ENCODE measurements at regions not wholly inside any gene's neighbourhood (a gene's known extent, or its start where the extent isn't known, plus 50 kb on each side); places are given as distances from the start of the nearest gene placed in this dataset.

DNA sequence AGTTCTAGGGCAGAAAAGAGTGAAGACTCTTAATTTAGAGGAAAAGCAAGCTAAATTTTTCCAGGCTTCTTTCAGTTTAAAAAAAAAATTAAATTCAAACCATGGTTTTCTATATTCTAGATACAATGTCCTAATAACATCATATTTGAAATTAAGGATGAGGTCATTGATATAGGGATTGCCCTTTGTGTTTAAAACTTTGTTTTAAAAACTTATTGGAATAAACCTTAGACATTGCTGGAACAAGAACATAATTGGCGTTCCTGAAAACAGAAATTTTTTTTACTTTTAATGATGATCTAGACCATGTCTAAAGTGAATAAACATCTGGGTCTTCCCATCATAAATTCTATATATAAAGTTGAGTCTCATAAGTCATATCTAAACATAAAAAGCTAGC lies 859.4 kb upstream of the CHORDC1 start:
- Histone ChIP-seq H3K4me3 (ENCODE audit: low read depth, low read length) (no peak overlapping the region), H3K4me1 (ENCODE audit: control insufficient read depth, insufficient read depth, low read length) (no peaks in the 10 kb centered on the region), H3K27ac (ENCODE audit: extremely low read depth, low read depth, low read length) (no peak overlapping the region), H3K9me3 (ENCODE audit: control insufficient read depth, insufficient read depth, low read depth, low read length) (no peaks in the 10 kb centered on the region), H3K36me3 (ENCODE audit: control insufficient read depth in 2 of 2, insufficient read depth in 1 of 2, low read length in 2 of 2) (no peaks in the 10 kb centered on the region)
- POLR2A ChIA-PET, result no interaction called here
- CTCF ChIA-PET, result no interaction called here
- TF ChIP-seq, protein P1, sequence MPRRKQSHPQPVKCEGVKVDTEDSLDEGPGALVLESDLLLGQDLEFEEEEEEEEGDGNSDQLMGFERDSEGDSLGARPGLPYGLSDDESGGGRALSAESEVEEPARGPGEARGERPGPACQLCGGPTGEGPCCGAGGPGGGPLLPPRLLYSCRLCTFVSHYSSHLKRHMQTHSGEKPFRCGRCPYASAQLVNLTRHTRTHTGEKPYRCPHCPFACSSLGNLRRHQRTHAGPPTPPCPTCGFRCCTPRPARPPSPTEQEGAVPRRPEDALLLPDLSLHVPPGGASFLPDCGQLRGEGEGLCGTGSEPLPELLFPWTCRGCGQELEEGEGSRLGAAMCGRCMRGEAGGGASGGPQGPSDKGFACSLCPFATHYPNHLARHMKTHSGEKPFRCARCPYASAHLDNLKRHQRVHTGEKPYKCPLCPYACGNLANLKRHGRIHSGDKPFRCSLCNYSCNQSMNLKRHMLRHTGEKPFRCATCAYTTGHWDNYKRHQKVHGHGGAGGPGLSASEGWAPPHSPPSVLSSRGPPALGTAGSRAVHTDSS (tag by site-specific recombination; IDR thresholded peaks at IDR 0.05), result no peak
- TF ChIP-seq ZNF146 (tag by site-specific recombination; IDR thresholded peaks at IDR 0.05), result no peak
- no peak for TF ChIP-seq ZNF76 (tag by site-specific recombination; IDR thresholded peaks at IDR 0.05; ENCODE audit: borderline replicate concordance, low read depth)
- TF ChIP-seq, protein P2, sequence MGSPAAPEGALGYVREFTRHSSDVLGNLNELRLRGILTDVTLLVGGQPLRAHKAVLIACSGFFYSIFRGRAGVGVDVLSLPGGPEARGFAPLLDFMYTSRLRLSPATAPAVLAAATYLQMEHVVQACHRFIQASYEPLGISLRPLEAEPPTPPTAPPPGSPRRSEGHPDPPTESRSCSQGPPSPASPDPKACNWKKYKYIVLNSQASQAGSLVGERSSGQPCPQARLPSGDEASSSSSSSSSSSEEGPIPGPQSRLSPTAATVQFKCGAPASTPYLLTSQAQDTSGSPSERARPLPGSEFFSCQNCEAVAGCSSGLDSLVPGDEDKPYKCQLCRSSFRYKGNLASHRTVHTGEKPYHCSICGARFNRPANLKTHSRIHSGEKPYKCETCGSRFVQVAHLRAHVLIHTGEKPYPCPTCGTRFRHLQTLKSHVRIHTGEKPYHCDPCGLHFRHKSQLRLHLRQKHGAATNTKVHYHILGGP (tag by site-specific recombination; IDR thresholded peaks at IDR 0.05), result no peak
- TF ChIP-seq ZNF555 (tag by site-specific recombination; conservative IDR thresholded peaks at IDR 0.05), result no peak
- TF ChIP-seq ZBTB17 (tag by site-specific recombination; IDR thresholded peaks at IDR 0.05), result no peak
- no peak for TF ChIP-seq SP7 (tag by site-specific recombination; IDR thresholded peaks at IDR 0.05)

DNA sequence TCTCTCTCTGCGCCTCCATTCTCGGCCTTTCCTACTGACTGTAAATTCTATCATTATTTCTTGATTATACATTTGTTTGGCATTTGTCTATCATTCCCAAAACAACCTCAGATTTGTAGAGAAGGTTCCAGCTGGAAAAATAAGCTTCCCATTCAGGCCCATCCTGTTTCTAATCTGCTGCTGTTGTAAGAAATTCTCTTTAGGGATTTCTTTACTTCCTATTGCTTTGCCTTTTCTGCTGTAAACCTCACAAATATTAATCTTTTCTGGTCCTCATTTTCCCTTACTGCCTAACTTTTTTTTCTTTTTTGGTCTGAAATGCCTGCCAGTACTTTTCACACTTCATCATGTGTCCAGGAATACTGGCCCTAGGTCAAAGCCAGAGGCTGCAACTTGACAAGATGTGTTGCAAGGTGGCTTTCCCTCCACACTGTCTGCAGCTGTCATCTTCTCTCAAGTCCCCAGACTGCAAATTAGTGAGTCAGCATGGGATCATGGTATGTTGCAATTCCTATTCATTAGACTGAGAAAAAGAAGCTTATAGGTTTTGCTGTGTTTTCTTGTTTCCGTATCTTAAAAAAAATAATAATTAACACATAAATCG lies 858.7 kb upstream of the CHORDC1 start:
- CTCF ChIA-PET, result interaction anchor here (0.5 kb wide), 1 partner anchor 139 kb away, joined by 4 read pairs; no protein-coding TSS in a partner anchor
- H3K9me3 ChIP-seq (ENCODE audit: control insufficient read depth, insufficient read depth, low read depth, low read length), result no peaks in the 10 kb centered on the region
- POLR2A ChIA-PET, result no interaction called here
- no peaks in the 10 kb centered on the region for H3K36me3 ChIP-seq (ENCODE audit: control insufficient read depth in 2 of 2, insufficient read depth in 1 of 2, low read length in 2 of 2)
- H3K4me3 ChIP-seq (ENCODE audit: low read depth, low read length), result no peak overlapping the region
- no peaks in the 10 kb centered on the region for H3K4me1 ChIP-seq (ENCODE audit: control insufficient read depth, insufficient read depth, low read length)
- H3K27ac ChIP-seq (ENCODE audit: extremely low read depth, low read depth, low read length), result no peak overlapping the region
- no peak for TF ChIP-seq ZNF791 (tag by site-specific recombination; IDR thresholded peaks at IDR 0.05)
- no peak for TF ChIP-seq ZNF169 (tag by site-specific recombination; IDR thresholded peaks at IDR 0.05)
- TF ChIP-seq, protein P3, sequence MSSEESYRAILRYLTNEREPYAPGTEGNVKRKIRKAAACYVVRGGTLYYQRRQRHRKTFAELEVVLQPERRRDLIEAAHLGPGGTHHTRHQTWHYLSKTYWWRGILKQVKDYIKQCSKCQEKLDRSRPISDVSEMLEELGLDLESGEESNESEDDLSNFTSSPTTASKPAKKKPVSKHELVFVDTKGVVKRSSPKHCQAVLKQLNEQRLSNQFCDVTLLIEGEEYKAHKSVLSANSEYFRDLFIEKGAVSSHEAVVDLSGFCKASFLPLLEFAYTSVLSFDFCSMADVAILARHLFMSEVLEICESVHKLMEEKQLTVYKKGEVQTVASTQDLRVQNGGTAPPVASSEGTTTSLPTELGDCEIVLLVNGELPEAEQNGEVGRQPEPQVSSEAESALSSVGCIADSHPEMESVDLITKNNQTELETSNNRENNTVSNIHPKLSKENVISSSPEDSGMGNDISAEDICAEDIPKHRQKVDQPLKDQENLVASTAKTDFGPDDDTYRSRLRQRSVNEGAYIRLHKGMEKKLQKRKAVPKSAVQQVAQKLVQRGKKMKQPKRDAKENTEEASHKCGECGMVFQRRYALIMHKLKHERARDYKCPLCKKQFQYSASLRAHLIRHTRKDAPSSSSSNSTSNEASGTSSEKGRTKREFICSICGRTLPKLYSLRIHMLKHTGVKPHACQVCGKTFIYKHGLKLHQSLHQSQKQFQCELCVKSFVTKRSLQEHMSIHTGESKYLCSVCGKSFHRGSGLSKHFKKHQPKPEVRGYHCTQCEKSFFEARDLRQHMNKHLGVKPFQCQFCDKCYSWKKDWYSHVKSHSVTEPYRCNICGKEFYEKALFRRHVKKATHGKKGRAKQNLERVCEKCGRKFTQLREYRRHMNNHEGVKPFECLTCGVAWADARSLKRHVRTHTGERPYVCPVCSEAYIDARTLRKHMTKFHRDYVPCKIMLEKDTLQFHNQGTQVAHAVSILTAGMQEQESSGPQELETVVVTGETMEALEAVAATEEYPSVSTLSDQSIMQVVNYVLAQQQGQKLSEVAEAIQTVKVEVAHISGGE (tag by site-specific recombination; conservative IDR thresholded peaks at IDR 0.05; ENCODE audit: low read depth), result no peak
- TF ChIP-seq OVOL3 (tag by site-specific recombination; IDR thresholded peaks at IDR 0.05), result no peak
- no peak for TF ChIP-seq ZNF341 (tag by site-specific recombination; IDR thresholded peaks at IDR 0.05; ENCODE audit: low read depth)
- no peak for TF ChIP-seq ZNF473 (tag by site-specific recombination; IDR thresholded peaks at IDR 0.05)
- TF ChIP-seq, protein P1 (tag by site-specific recombination; IDR thresholded peaks at IDR 0.05), result no peak
- no peak for TF ChIP-seq ZNF596 (tag by site-specific recombination; IDR thresholded peaks at IDR 0.05)
- TF ChIP-seq ZFP41 (tag by site-specific recombination; IDR thresholded peaks at IDR 0.05; ENCODE audit: borderline replicate concordance), result no peak
- no peak for TF ChIP-seq YY1 (tag by site-specific recombination; IDR thresholded peaks at IDR 0.05)
- TF ChIP-seq ZNF221 (tag by site-specific recombination; IDR thresholded peaks at IDR 0.05; ENCODE audit: borderline replicate concordance), result no peak
- TF ChIP-seq ZNF585B (tag by site-specific recombination; IDR thresholded peaks at IDR 0.05), result no peak
- no peak for TF ChIP-seq WT1 (tag by site-specific recombination; IDR thresholded peaks at IDR 0.05)
- TF ChIP-seq, protein P4, sequence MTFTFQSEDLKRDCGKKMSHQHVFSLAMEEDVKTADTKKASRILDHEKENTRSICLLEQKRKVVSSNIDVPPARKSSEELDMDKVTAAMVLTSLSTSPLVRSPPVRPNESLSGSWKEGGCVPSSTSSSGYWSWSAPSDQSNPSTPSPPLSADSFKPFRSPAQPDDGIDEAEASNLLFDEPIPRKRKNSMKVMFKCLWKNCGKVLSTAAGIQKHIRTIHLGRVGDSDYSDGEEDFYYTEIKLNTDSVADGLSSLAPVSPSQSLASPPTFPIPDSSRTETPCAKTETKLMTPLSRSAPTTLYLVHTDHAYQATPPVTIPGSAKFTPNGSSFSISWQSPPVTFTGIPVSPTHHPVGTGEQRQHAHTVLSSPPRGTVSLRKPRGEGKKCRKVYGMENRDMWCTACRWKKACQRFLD (tag by site-specific recombination; IDR thresholded peaks at IDR 0.05), result no peak
- no peak for TF ChIP-seq ZNF658 (tag by site-specific recombination; IDR thresholded peaks at IDR 0.05)
- no peak for TF ChIP-seq ZNF501 (tag by site-specific recombination; IDR thresholded peaks at IDR 0.05)
- no peak for TF ChIP-seq ZNF785 (tag by site-specific recombination; IDR thresholded peaks at IDR 0.05)
- TF ChIP-seq YY2 (tag by site-specific recombination; IDR thresholded peaks at IDR 0.05), result no peak
- no peak for TF ChIP-seq ZNF76 (tag by site-specific recombination; IDR thresholded peaks at IDR 0.05; ENCODE audit: borderline replicate concordance, low read depth)
